Left lung (tissue), 4 donors: ENCODE measurements at regions not wholly inside any gene's neighbourhood (a gene's known extent, or its start where the extent isn't known, plus 50 kb on each side); places are given as distances from the start of the nearest gene placed in this dataset.
A peak's percentile ranks its signal among the peaks of the same experiment; 100 is the strongest.

ENCODE experiments used
- ATAC-seq: fragments of 200-7000 bp; cut with Tn5 transposase; one replicate; pipeline ENCODE4 v1.9.1; 2020; ENCODE audit warnings: moderate library complexity
- DNase-seq, 4 donors: peaks; one replicate each; pipeline ENCODE4 v3.0.0-alpha.2; 2013 to 2020
- H3K27ac ChIP-seq, 2 donors: fragments of 200-600 bp; sonication (generic) in 1 of 2; one replicate each; pipeline versions ENCODE4 v1.5.0 to v1.8.0; 2020 to 2021
- H3K27me3 ChIP-seq, 2 donors: fragments of 200-600 bp; sonication (generic) in 1 of 2; one replicate each; pipeline versions ENCODE4 v1.5.0 to v1.8.0; 2020 to 2021
- H3K36me3 ChIP-seq, 2 donors: fragments of 200-600 bp; sonication (generic) in 1 of 2; one replicate each; pipeline versions ENCODE4 v1.5.0 to v1.8.0; 2020 to 2021
- H3K4me1 ChIP-seq, 2 donors: fragments of 200-600 bp; one replicate each; pipeline ENCODE4 v1.8.0; 2021
- H3K4me3 ChIP-seq, 2 donors: fragments of 200-600 bp; sonication (generic) in 1 of 2; one replicate each; pipeline versions ENCODE4 v1.5.0 to v1.8.0; 2020 to 2021; ENCODE audit warnings: mild to moderate bottlenecking in 1 of 2
- H3K9me3 ChIP-seq, 2 donors: fragments of 200-600 bp; sonication (generic) in 1 of 2; one replicate each; pipeline versions ENCODE4 v1.5.0 to v1.8.0; 2020 to 2021
- CTCF ChIP-seq, 2 donors: fragments of 200-600 bp; sonication (generic) in 1 of 2; IDR thresholded peaks; one replicate each; pipeline versions ENCODE4 v1.5.0 to v1.8.0; 2021; ENCODE audit warnings: antibody characterized with exemption in 2 of 2
- intact Hi-C, 2 donors: fragments of 100-400 bp; cut with DNase I; formaldehyde crosslinking; loops; one replicate each; pipeline versions ENCODE4 v1.11.2 to v1.14.2; 2022
- donor health status: DM: no; HTN: yes; CAD: no.
- donor health status: DM: no; HTN: no; CAD: no.

DNA sequence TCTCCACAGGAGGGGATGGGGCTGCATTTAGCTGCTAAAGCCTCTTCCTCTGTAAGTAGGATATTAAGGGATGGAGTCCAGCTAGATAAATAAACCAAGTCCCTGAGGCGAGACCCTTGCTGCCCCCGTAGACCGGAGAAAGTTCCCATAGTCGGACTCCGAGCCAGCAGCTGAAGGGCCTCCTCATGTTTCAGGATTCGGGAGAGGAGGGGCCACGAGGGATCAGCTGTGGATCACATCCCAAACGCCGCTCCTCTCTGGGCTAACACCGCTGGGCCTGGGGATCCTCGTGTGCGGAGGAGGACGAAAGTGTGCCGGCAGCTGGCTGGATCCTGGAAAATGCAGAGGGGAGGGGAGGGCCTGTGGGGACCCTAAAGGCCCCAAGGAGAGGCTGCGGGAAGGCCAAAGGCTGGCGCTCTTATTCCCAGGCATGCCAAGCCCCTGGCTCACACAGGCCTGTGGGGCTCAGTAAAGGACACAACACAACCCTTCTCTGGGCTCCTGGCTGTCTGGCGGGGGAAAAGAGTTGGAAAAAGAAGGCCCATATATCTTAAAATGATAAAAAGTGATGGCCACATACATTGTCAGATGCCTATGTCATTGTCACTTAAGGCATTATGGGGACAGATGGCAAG is 82.5 kb upstream of the TMEM72 start:
- H3K36me3 ChIP-seq = no peaks in the 10 kb centered on the region
- H3K4me3 ChIP-seq = no peak overlapping the region
- no peak for TF ChIP-seq CTCF (IDR thresholded peaks at IDR 0.05)
- H3K27me3 ChIP-seq = no peaks in the 10 kb centered on the region
- DNase-seq (peak in 2 of 4 donors; percentile 37 to 49), ATAC-seq (no peak)
- H3K9me3 ChIP-seq = no peaks in the 10 kb centered on the region
- intact Hi-C loops = no loop called here
- no peak overlapping the region for H3K27ac ChIP-seq
- H3K4me1 ChIP-seq = peaks cover 0 to 5% of the 10 kb centered on the region in 2 donors

DNA sequence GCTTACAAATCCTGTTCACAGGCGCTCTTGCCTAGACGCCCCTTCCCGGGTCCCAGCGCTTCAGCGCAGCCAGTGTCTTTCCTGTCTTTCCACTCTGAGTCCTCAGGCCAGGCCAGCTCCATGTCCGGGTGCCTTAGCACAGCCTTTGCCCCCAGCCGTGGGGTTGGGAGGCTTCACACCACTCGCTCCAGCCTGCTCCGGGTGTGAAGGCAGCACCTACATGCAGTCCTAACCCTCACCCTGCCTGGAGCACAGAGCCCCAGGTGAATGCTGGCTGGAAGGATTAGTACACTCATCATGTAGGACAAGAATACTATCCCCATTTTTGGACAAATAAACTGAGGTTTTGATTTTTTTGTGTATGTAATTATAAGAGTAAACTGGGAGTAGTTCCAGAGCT is 81.7 kb upstream of the TMEM72 start:
- DNase-seq = no peak
- ATAC-seq = no peak
- TF ChIP-seq CTCF (IDR thresholded peaks at IDR 0.05) = no peak

DNA sequence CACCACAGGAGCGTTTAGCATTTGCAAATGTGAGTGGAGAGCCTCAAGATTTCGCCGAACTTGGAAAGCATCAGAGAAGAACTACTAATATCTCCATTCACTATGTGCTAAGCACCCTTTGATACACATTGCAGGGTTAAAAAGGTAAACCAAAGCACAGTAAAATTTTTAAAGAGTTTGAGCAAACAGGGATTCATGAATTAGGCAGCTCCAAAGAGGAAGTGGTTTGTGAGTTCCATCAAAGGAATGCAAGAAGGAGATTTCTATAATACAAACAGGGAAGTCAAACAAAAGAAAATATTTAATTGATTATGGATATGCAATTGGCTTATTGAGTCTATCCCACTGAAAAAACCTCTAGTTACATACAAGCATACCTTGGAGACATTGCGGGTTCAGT is 81.1 kb upstream of the TMEM72 start:
- intact Hi-C loops = no loop called here
- peak overlapping the region in 1 of 2 donors; percentile 21 for H3K27ac ChIP-seq
- peaks cover 0 to 5% of the 10 kb centered on the region in 2 donors for H3K4me1 ChIP-seq
- H3K36me3 ChIP-seq = no peaks in the 10 kb centered on the region
- no peak overlapping the region for H3K4me3 ChIP-seq
- DNase-seq (no peak), ATAC-seq (peak; percentile 63)
- no peaks in the 10 kb centered on the region for H3K27me3 ChIP-seq
- no peaks in the 10 kb centered on the region for H3K9me3 ChIP-seq
- no peak for TF ChIP-seq CTCF (IDR thresholded peaks at IDR 0.05)

More for the DNA sequence above, 81.7 kb upstream of the TMEM72 start:
- Histone ChIP-seq H3K4me1 (peaks cover 0 to 5% of the 10 kb centered on the region in 2 donors), H3K36me3 (no peaks in the 10 kb centered on the region), H3K4me3 (no peak overlapping the region), H3K9me3 (no peaks in the 10 kb centered on the region), H3K27ac (peak overlapping the region in 1 of 2 donors; percentile 21), H3K27me3 (no peaks in the 10 kb centered on the region)
- intact Hi-C loops = no loop called here

DNA sequence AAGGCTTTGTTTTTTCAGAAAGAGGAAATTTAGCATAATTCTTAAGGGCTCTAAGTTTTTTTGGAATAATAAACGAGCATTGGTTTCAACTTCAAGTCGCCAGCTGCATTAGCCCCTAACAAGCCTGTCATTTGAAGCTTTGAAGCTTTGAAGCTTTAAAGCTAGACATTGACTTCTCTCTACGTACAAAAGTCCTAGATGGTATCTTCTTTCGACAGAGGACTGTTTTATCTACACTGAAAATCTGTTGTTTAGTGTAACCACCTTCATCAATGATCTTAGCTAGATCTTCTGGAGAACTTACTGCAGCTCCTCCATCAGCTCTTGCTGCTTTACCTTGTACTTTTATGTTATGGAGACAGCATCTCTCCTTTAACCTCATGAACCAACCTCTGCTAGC is 79.6 kb upstream of the TMEM72 start:
- no peaks in the 10 kb centered on the region for H3K27me3 ChIP-seq
- intact Hi-C loops = no loop called here
- no peak overlapping the region for H3K27ac ChIP-seq
- ATAC-seq (no peak), DNase-seq (no peak)
- H3K4me1 ChIP-seq = peaks cover 0 to 5% of the 10 kb centered on the region in 2 donors
- H3K4me3 ChIP-seq = no peak overlapping the region
- H3K9me3 ChIP-seq = no peaks in the 10 kb centered on the region
- H3K36me3 ChIP-seq = no peaks in the 10 kb centered on the region
- no peak for TF ChIP-seq CTCF (IDR thresholded peaks at IDR 0.05)

DNA sequence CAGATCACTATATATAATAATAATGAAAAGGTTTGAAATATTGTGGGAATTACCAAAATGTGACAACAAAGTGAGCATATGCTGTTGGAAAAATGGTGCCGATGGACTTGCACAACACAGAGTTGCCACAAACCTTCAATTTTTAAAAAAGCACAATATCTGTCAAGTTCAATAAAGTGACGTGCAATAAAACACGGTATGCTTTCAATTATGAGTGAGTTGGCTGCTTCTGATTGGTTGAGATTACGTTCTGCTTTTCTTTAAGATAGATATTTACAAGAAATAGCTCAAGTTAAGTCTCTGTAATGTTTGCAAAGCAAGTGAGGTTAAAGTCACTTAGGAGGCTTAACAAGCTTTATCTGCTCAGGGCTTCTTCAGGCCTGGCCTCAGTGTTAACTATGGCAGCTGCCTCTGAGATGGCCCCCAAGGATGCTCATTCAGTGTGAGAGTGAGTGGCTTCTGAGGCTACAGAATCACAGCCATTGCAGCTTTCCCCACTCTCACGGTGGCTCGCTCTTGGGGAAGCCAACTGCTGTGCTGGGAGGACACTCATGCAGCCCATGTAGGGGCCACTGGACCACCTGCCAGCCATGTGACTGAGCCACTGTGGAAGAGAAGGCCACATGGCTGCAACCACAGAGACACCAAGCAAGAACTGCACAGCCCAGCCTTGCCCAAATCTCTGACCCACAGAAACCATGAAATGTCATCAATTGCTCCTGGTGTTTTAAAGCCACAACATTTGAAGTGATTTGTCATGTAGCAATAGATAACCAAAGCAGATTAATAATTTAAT is 78.3 kb upstream of the TMEM72 start:
- no peak for TF ChIP-seq CTCF (IDR thresholded peaks at IDR 0.05)
- no peak overlapping the region for H3K27ac ChIP-seq
- DNase-seq = no peak
- H3K36me3 ChIP-seq = no peaks in the 10 kb centered on the region
- intact Hi-C loops = no loop called here
- H3K4me3 ChIP-seq = no peak overlapping the region
- peaks cover 0 to 5% of the 10 kb centered on the region in 2 donors for H3K4me1 ChIP-seq
- no peaks in the 10 kb centered on the region for H3K9me3 ChIP-seq
- ATAC-seq = no peak
- no peaks in the 10 kb centered on the region for H3K27me3 ChIP-seq
